ENCODE measurements at regions not wholly inside any gene's neighbourhood (a gene's known extent, or its start where the extent isn't known, plus 50 kb on each side); places are given as distances from the start of the nearest gene placed in this dataset.
"Not testable (repeated sequence)": the region's sequence is repeated elsewhere in the genome, so short reads cannot be mapped to it uniquely, and the experiment has no call there.

DNA sequence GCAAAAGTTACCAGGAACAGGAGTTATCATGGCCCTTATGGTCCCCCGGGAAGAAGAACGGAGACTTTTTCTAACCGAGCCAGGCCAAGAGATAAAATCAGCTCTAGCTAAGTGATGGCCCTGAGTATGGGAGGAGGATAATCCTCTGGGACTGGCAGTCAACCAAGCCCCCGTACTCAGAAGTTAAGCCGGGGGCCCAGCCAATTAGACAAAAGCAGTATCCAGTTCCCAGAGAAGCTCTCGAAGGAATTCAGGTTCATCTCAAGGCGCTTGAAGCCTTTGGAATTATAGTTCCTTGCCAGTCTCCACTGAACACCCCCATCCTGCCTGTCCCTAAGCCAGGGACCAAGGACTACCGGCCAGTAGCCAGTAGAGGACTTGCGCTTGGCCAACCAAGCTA is 365.3 kb upstream of the TCF4 start (continued):
- TF ChIP-seq, protein P1, sequence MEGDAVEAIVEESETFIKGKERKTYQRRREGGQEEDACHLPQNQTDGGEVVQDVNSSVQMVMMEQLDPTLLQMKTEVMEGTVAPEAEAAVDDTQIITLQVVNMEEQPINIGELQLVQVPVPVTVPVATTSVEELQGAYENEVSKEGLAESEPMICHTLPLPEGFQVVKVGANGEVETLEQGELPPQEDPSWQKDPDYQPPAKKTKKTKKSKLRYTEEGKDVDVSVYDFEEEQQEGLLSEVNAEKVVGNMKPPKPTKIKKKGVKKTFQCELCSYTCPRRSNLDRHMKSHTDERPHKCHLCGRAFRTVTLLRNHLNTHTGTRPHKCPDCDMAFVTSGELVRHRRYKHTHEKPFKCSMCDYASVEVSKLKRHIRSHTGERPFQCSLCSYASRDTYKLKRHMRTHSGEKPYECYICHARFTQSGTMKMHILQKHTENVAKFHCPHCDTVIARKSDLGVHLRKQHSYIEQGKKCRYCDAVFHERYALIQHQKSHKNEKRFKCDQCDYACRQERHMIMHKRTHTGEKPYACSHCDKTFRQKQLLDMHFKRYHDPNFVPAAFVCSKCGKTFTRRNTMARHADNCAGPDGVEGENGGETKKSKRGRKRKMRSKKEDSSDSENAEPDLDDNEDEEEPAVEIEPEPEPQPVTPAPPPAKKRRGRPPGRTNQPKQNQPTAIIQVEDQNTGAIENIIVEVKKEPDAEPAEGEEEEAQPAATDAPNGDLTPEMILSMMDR (IDR thresholded peaks at IDR 0.05): no peak
- no peak for TF ChIP-seq EHF (CRISPR knock-in tag; IDR thresholded peaks at IDR 0.05)
- no peak for TF ChIP-seq CBX2 (IDR thresholded peaks at IDR 0.05; ENCODE audit: borderline replicate concordance, low read depth)
- no peak for TF ChIP-seq POLR2A (IDR thresholded peaks at IDR 0.05; ENCODE audit: low read length)
- no peak for TF ChIP-seq ZFP36 (IDR thresholded peaks at IDR 0.05; ENCODE audit: borderline replicate concordance, partially characterized antibody)
- TF ChIP-seq HOXA7 (CRISPR knock-in tag; IDR thresholded peaks at IDR 0.05): no peak
- no peak for TF ChIP-seq NFE2L2 (conservative IDR thresholded peaks at IDR 0.05; ENCODE audit: low read length)

DNA sequence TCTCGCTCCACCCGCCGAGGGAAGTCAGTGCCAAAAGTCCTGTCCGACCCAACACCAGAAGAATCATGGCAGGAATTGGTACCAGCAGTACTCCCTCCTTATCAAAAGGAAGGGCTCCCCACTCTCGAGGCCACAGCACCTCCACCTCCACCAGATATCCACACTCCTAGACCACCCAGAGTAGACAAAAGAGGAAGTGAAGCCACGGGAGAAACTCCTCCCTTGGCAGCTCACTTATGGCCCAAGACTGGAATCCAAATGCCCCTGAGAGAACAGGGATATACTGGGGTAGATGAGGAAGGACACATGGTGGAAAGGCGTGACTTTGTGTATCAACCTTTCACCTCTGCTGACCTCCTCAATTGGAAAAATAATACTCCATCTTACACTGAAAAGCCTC is 363.7 kb upstream of the TCF4 start:
- H3K4me1 ChIP-seq; DNase-seq (ENCODE audit: low read depth in 1 of 2, low spot score in 1 of 2); H3K4me3 ChIP-seq; H3K4me2 ChIP-seq; CTCF ChIA-PET; H3K9me3 ChIP-seq; ATAC-seq; FAIRE-seq; POLR2A ChIA-PET; H3K27ac ChIP-seq: not testable (repeated sequence)
- WGBS (ENCODE audit: missing lambda C conversion rate): 45% methylated on average over 7 of the region's 7 CpGs

DNA sequence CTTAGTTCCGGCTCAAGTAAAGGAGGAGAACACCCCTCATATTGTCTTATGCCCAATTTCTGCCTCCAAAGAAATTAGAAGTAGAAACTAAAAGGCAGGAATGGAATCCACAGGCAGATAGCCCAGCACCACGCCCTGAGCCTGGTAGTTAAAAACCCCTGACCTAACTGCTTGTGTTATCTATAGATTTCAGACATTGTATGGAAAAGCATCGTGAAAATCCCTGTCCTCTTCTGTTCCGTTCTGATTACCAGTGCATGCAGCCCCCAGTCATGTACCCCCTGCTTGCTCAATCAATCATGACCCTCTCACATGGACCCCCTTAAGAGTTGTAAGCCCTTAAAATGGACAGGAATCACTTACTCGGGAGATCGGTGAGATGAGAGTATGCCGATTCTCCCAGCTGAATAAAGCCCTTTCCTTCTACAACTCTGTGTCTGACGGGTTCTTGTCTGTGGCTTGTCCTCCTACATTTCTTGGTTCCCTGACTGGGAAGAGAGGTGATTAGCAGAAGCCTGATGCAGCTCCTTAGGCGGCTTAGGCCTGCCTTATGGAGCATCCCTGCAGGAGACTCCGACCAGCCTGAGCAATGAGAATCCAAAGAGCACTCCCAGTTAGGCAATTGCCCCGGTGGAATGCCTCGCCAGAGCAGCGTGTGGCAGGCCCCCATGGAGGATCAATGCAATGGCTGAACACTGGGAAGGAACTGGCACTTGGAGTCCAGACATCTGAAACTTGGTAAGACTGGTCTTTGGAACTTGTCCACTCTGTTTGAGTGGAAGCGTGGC is 362.6 kb upstream of the TCF4 start:
- POLR2A ChIA-PET: no interaction called here
- H3K9me3 ChIP-seq: no peaks in the 10 kb centered on the region
- H3K4me1 ChIP-seq: no peaks in the 10 kb centered on the region
- DNase-seq (ENCODE audit: low read depth in 1 of 2, low spot score in 1 of 2): no peak
- ATAC-seq: no peak
- FAIRE-seq: no peak
- CTCF ChIA-PET: no interaction called here
- H3K27ac ChIP-seq: no peak overlapping the region
- 57% methylated on average over 14 of the region's 14 CpGs for WGBS (ENCODE audit: missing lambda C conversion rate)
- TF ChIP-seq JUNB (IDR thresholded peaks at IDR 0.05): no peak
- TF ChIP-seq, protein P2, sequence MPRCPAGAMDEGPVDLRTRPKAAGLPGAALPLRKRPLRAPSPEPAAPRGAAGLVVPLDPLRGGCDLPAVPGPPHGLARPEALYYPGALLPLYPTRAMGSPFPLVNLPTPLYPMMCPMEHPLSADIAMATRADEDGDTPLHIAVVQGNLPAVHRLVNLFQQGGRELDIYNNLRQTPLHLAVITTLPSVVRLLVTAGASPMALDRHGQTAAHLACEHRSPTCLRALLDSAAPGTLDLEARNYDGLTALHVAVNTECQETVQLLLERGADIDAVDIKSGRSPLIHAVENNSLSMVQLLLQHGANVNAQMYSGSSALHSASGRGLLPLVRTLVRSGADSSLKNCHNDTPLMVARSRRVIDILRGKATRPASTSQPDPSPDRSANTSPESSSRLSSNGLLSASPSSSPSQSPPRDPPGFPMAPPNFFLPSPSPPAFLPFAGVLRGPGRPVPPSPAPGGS (IDR thresholded peaks at IDR 0.05): no peak
- no peak for TF ChIP-seq RAD21 (conservative IDR thresholded peaks at IDR 0.05 in 1 of 2, IDR thresholded peaks at IDR 0.05 in 1 of 2)
- TF ChIP-seq EHF (CRISPR knock-in tag; IDR thresholded peaks at IDR 0.05): no peak
- TF ChIP-seq, protein P3, sequence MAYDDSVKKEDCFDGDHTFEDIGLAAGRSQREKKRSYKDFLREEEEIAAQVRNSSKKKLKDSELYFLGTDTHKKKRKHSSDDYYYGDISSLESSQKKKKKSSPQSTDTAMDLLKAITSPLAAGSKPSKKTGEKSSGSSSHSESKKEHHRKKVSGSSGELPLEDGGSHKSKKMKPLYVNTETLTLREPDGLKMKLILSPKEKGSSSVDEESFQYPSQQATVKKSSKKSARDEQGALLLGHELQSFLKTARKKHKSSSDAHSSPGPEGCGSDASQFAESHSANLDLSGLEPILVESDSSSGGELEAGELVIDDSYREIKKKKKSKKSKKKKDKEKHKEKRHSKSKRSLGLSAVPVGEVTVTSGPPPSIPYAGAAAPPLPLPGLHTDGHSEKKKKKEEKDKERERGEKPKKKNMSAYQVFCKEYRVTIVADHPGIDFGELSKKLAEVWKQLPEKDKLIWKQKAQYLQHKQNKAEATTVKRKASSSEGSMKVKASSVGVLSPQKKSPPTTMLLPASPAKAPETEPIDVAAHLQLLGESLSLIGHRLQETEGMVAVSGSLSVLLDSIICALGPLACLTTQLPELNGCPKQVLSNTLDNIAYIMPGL (CRISPR knock-in tag; IDR thresholded peaks at IDR 0.05; ENCODE audit: borderline replicate concordance): no peak
- TF ChIP-seq FOSL2 (IDR thresholded peaks at IDR 0.05): no peak
- no peak for TF ChIP-seq FOSL2 (CRISPR knock-in tag; IDR thresholded peaks at IDR 0.05)
- no peak for TF ChIP-seq KDM5A (IDR thresholded peaks at IDR 0.05)
- no peak for TF ChIP-seq ZC3H11A (IDR thresholded peaks at IDR 0.05)
- TF ChIP-seq ZFP36 (IDR thresholded peaks at IDR 0.05; ENCODE audit: borderline replicate concordance, partially characterized antibody): no peak
- no peak for TF ChIP-seq NFE2L2 (conservative IDR thresholded peaks at IDR 0.05; ENCODE audit: low read length)
- no peak for TF ChIP-seq ZNF302 (CRISPR knock-in tag; IDR thresholded peaks at IDR 0.05)
- TF ChIP-seq RFX5 (IDR thresholded peaks at IDR 0.05): no peak
- TF ChIP-seq CBX2 (IDR thresholded peaks at IDR 0.05; ENCODE audit: borderline replicate concordance, low read depth): no peak
- no peak for TF ChIP-seq PHF8 (IDR thresholded peaks at IDR 0.05; ENCODE audit: borderline replicate concordance, low read depth)
- no peak for TF ChIP-seq ZSCAN20 (CRISPR knock-in tag; IDR thresholded peaks at IDR 0.05)
- TF ChIP-seq, protein P4, sequence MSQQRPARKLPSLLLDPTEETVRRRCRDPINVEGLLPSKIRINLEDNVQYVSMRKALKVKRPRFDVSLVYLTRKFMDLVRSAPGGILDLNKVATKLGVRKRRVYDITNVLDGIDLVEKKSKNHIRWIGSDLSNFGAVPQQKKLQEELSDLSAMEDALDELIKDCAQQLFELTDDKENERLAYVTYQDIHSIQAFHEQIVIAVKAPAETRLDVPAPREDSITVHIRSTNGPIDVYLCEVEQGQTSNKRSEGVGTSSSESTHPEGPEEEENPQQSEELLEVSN (IDR thresholded peaks at IDR 0.05; ENCODE audit: borderline replicate concordance, low read depth): no peak
- H3K4me3 ChIP-seq: no peak overlapping the region
- no peak overlapping the region for H3K4me2 ChIP-seq
